Breast epithelium (tissue), 4 donors: ENCODE measurements at regions not wholly inside any gene's neighbourhood (a gene's known extent, or its start where the extent isn't known, plus 50 kb on each side); places are given as distances from the start of the nearest gene placed in this dataset.

Experiments
- DNase-seq, 2 donors: peaks; one replicate each; pipeline ENCODE4 v3.0.0-alpha.2; 2019; ENCODE audit warnings: low spot score in 2 of 2
- H3K27ac ChIP-seq, 2 donors: fragments of 200-600 bp; sonication (generic) in 1 of 2; one replicate each; pipeline ENCODE4 v1.5.1; 2016 to 2019; ENCODE audit warnings: mild to moderate bottlenecking in 1 of 2
- H3K27me3 ChIP-seq, 2 donors: fragments of 200-600 bp; sonication (generic) in 1 of 2; one replicate each; pipeline versions ENCODE4 v1.5.1 to v1.6.0; 2017 to 2019; ENCODE audit warnings: control low read depth in 1 of 2, mild to moderate bottlenecking in 1 of 2
- H3K36me3 ChIP-seq: fragments of 200-600 bp; one replicate; pipeline ENCODE4 v1.5.1; 2019
- H3K4me1 ChIP-seq, 2 donors: fragments of 200-600 bp; sonication (generic); one replicate each; pipeline ENCODE4 v1.5.1; 2016 to 2019; ENCODE audit warnings: control low read depth in 1 of 2
- H3K4me3 ChIP-seq, 3 donors: fragments of 200-600 bp; sonication (generic); 1 replicate in 2 of 3; 2 replicates in 1 of 3; pipeline ENCODE4 v1.5.1; 2016 to 2019; ENCODE audit warnings: mild to moderate bottlenecking in 3 of 3, moderate library complexity in 2 of 3
- H3K9me3 ChIP-seq, 2 donors: fragments of 200-600 bp; sonication (generic) in 1 of 2; one replicate each; pipeline ENCODE4 v1.5.1; 2016 to 2019; ENCODE audit warnings: control low read depth in 1 of 2
- POLR2A ChIP-seq: fragments of 450-650 bp; IDR thresholded peaks from one replicate; pipeline ENCODE4 v1.6.1; 2016; ENCODE audit warnings: antibody characterized with exemption, mild to moderate bottlenecking, moderate library complexity
- POLR2AphosphoS5 ChIP-seq, 3 donors: sonication (generic); formaldehyde crosslinking; IDR thresholded peaks; one replicate each; pipeline ENCODE4 v1.6.1; 2017; ENCODE audit warnings: antibody characterized with exemption in 3 of 3
- intact Hi-C: fragments of 100-400 bp; cut with DNase I; formaldehyde crosslinking; loops from one replicate; pipeline ENCODE4 v1.15.1; 2023; ENCODE audit warnings: low total_unique reads
- TF ChIP-seq, protein P1 (sequence below), 3 donors: fragments of 450-650 bp; IDR thresholded peaks; one replicate each; pipeline ENCODE4 v1.5.1; 2016 to 2017; ENCODE audit warnings: antibody characterized with exemption in 3 of 3, mild to moderate bottlenecking in 3 of 3, moderate library complexity in 3 of 3

DNA sequence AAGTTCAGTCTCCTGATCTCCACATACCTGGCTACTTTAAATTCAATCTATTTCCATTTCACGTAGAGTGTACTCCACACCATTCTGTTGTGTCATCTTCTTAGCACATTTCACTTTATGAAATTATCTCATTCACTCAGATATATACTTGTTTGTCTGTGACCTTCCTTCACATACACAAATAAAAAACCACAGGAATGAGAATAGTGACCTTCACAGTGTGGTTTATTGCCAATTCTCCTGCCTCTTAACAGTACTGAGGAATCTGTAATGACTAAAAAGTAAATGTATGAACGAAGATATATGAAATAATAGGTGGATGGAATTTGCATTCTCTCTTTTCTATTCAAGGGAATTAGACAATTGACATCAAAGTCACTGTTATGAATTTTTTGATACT is 183.9 kb upstream of the PCDH7 start:
- no peak for DNase-seq
- Histone ChIP-seq H3K36me3 (no peaks in the 10 kb centered on the region), H3K4me3 (no peak overlapping the region), H3K27ac (no peak overlapping the region), H3K4me1 (no peaks in the 10 kb centered on the region), H3K9me3 (no peaks in the 10 kb centered on the region), H3K27me3 (no peaks in the 10 kb centered on the region)
- TF ChIP-seq POLR2A = no peak
- TF ChIP-seq, protein P1, sequence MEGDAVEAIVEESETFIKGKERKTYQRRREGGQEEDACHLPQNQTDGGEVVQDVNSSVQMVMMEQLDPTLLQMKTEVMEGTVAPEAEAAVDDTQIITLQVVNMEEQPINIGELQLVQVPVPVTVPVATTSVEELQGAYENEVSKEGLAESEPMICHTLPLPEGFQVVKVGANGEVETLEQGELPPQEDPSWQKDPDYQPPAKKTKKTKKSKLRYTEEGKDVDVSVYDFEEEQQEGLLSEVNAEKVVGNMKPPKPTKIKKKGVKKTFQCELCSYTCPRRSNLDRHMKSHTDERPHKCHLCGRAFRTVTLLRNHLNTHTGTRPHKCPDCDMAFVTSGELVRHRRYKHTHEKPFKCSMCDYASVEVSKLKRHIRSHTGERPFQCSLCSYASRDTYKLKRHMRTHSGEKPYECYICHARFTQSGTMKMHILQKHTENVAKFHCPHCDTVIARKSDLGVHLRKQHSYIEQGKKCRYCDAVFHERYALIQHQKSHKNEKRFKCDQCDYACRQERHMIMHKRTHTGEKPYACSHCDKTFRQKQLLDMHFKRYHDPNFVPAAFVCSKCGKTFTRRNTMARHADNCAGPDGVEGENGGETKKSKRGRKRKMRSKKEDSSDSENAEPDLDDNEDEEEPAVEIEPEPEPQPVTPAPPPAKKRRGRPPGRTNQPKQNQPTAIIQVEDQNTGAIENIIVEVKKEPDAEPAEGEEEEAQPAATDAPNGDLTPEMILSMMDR (IDR thresholded peaks at IDR 0.05) = no peak
- TF ChIP-seq POLR2AphosphoS5 (IDR thresholded peaks at IDR 0.05) = no peak
- intact Hi-C loops = no loop called here

DNA sequence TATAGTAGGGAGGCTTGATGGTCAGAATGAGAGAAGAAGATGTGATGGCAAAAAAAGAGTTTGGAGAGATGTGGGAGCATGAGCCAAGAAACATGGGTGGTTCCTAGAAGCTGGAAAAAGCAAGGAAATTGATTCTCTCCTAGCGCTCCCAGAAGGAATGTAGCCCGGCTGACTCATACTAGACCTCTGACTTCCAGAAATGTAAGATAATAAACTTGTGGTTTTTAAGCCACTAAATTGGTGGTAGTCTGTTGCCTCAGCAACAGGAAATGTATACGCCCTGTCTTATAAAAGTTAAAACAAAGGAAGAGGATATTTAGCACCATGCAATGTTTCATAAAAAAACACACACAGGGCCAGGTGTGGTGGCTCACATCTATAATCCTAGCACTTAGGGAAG is 182.7 kb upstream of the PCDH7 start:
- Histone ChIP-seq H3K27ac (no peak overlapping the region), H3K27me3 (no peaks in the 10 kb centered on the region), H3K4me1 (no peaks in the 10 kb centered on the region), H3K9me3 (no peaks in the 10 kb centered on the region), H3K4me3 (no peak overlapping the region), H3K36me3 (no peaks in the 10 kb centered on the region)
- no peak for DNase-seq
- no peak for TF ChIP-seq POLR2AphosphoS5 (IDR thresholded peaks at IDR 0.05)
- no peak for TF ChIP-seq POLR2A
- TF ChIP-seq, protein P1 (IDR thresholded peaks at IDR 0.05) = no peak
- intact Hi-C loops = no loop called here

DNA sequence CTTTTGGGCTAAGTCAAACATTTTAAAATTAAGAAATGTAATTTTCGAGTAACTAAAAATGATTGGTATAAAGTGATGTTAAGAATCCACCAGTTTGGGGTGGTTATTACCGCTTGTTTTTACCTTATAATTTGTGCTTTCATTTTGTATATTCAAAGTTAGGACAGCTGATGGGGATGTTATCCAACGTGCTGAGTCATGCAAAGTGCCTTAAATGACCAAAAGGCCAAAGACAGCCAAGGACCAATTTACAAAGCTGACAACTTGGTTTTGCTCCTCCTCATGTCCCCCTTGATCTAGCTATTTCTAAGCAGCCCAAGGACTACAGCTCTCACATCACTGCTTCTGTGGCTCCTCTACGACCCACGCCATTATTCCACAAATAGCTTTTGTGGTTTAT is 181.4 kb upstream of the PCDH7 start:
- no peak overlapping the region for H3K4me3 ChIP-seq
- H3K9me3 ChIP-seq = no peaks in the 10 kb centered on the region
- H3K4me1 ChIP-seq = no peaks in the 10 kb centered on the region
- no peaks in the 10 kb centered on the region for H3K27me3 ChIP-seq
- intact Hi-C loops = no loop called here
- H3K36me3 ChIP-seq = no peaks in the 10 kb centered on the region
- no peak for DNase-seq
- no peak for TF ChIP-seq POLR2A
- TF ChIP-seq POLR2AphosphoS5 (IDR thresholded peaks at IDR 0.05) = no peak
- TF ChIP-seq, protein P1 (IDR thresholded peaks at IDR 0.05) = no peak
- no peak overlapping the region for H3K27ac ChIP-seq

DNA sequence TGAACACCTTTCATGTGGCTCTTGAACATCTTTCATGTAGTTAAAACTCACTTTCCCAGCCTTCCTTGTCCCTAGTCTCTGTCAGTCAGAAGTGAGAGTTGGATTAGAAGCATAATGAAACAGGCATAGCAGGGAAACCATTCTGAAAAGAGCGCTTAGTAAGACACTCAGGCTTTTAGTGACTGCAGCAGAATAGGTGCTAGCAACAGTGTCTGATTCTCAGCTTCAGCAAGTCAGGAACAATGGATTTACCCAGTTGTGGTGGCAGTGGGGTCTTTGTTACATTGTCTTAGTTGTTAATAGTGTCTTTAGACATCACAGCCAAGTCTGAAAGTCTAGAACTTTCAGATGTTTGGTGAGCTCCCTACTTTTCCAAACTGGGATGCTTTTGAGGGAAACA is 177.1 kb upstream of the PCDH7 start:
- intact Hi-C loops = no loop called here
- DNase-seq = no peak
- Histone ChIP-seq H3K27ac (no peak overlapping the region), H3K27me3 (no peaks in the 10 kb centered on the region), H3K36me3 (no peaks in the 10 kb centered on the region), H3K9me3 (no peaks in the 10 kb centered on the region), H3K4me3 (no peak overlapping the region), H3K4me1 (no peaks in the 10 kb centered on the region)
- TF ChIP-seq, protein P1 (IDR thresholded peaks at IDR 0.05) = no peak
- TF ChIP-seq POLR2AphosphoS5 (IDR thresholded peaks at IDR 0.05) (no peak), POLR2A (no peak)

DNA sequence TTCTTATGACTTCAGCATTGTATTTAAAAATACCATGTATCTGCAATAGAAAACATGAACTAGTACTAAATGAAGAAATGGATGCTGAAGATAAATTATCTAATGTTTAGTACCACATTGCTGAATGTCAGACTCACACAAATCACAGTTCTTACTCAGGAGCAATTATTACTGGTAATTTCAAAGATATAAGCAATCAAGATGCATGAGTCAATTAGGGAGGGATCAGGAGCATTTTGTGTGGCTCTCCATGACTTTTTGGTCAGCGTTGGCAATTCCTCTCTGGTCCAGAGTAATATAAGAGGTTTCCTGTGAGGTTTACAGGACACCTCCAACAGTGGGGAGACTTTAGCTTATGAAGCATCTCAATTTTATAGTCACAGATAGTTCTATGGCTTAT is 167.0 kb upstream of the PCDH7 start:
- no peak for DNase-seq
- TF ChIP-seq, protein P1 (IDR thresholded peaks at IDR 0.05) = no peak
- TF ChIP-seq POLR2AphosphoS5 (IDR thresholded peaks at IDR 0.05) = no peak
- TF ChIP-seq POLR2A = no peak
- H3K4me1 ChIP-seq = no peaks in the 10 kb centered on the region
- intact Hi-C loops = no loop called here
- no peaks in the 10 kb centered on the region for H3K9me3 ChIP-seq
- H3K36me3 ChIP-seq = no peaks in the 10 kb centered on the region
- H3K27ac ChIP-seq = no peak overlapping the region
- H3K4me3 ChIP-seq = no peak overlapping the region
- no peaks in the 10 kb centered on the region for H3K27me3 ChIP-seq
